ENCODE measurements at regions not wholly inside any gene's neighbourhood (a gene's known extent, or its start where the extent isn't known, plus 50 kb on each side); places are given as distances from the start of the nearest gene placed in this dataset.

- no peak for DNase-seq (ENCODE audit: low spot score)
- TF ChIP-seq CTCF (conservative IDR thresholded peaks at IDR 0.05; ENCODE audit: low read depth) = no peak
- ChIA-PET CTCF (no interaction called here), POLR2A (ENCODE audit: low non-redundant PET) (no interaction called here)
- H3K27ac ChIP-seq = no peak overlapping the region
Measured at GRCh38 chr22:22168941-22169867, 75.4 kb upstream of the VPREB1 start.

- no peak for DNase-seq (ENCODE audit: low spot score)
- no peak for TF ChIP-seq CTCF (conservative IDR thresholded peaks at IDR 0.05; ENCODE audit: low read depth)
- POLR2A ChIA-PET (ENCODE audit: low non-redundant PET) = no interaction called here
- CTCF ChIA-PET = no interaction called here
- no peak overlapping the region for H3K27ac ChIP-seq
Measured at GRCh38 chr22:22168190-22168940, 76.2 kb upstream of the VPREB1 start.

GRCh38 chr22:22167791-22168189 is 76.8 kb upstream of the VPREB1 start:
- H3K27ac ChIP-seq = no peak overlapping the region
- CTCF ChIA-PET = no interaction called here
- POLR2A ChIA-PET (ENCODE audit: low non-redundant PET) = no interaction called here
- TF ChIP-seq CTCF (conservative IDR thresholded peaks at IDR 0.05; ENCODE audit: low read depth) = no peak
- DNase-seq (ENCODE audit: low spot score) = no peak

GRCh38 chr22:22166941-22167713 is 77.5 kb upstream of the VPREB1 start:
- H3K27ac ChIP-seq = no peak overlapping the region
- ChIA-PET POLR2A (ENCODE audit: low non-redundant PET) (no interaction called here), CTCF (no interaction called here)
- DNase-seq (ENCODE audit: low spot score) = no peak
- no peak for TF ChIP-seq CTCF (conservative IDR thresholded peaks at IDR 0.05; ENCODE audit: low read depth)

GRCh38 chr22:22165936-22166710 is 78.5 kb upstream of the VPREB1 start:
- no peak for TF ChIP-seq CTCF (conservative IDR thresholded peaks at IDR 0.05; ENCODE audit: low read depth)
- CTCF ChIA-PET = no interaction called here
- POLR2A ChIA-PET (ENCODE audit: low non-redundant PET) = no interaction called here
- H3K27ac ChIP-seq = no peak overlapping the region
- no peak for DNase-seq (ENCODE audit: low spot score)
